Upper lobe of left lung (tissue), 6 donors: ENCODE measurements at regions not wholly inside any gene's neighbourhood (a gene's known extent, or its start where the extent isn't known, plus 50 kb on each side); places are given as distances from the start of the nearest gene placed in this dataset.

ENCODE experiments used
- ATAC-seq, 2 donors: fragments of 200-7000 bp; cut with Tn5 transposase; one replicate each; pipeline ENCODE4 v1.9.1; 2022; ENCODE audit warnings: mild to moderate bottlenecking in 2 of 2, moderate library complexity in 2 of 2; ENCODE audit not compliant: low FRiP score in 2 of 2
- DNase-seq, 2 donors: peaks; one replicate each; pipeline ENCODE4 v3.0.0-alpha.2; 2019 to 2020
- H3K27ac ChIP-seq, 4 donors: fragments of 200-600 bp; sonication (generic); one replicate each; pipeline ENCODE4 v1.5.1; 2016 to 2019
- H3K27me3 ChIP-seq, 4 donors: fragments of 200-600 bp; sonication (generic); one replicate each; pipeline ENCODE4 v1.5.1; 2017 to 2019
- H3K36me3 ChIP-seq, 4 donors: fragments of 200-600 bp; sonication (generic); one replicate each; pipeline ENCODE4 v1.5.1; 2016 to 2019
- H3K4me1 ChIP-seq, 4 donors: fragments of 200-600 bp; sonication (generic); one replicate each; pipeline ENCODE4 v1.5.1; 2018 to 2019
- H3K4me3 ChIP-seq, 4 donors: fragments of 200-600 bp; sonication (generic); one replicate each; pipeline ENCODE4 v1.5.1; 2017 to 2019; ENCODE audit warnings: mild to moderate bottlenecking in 2 of 4, moderate library complexity in 1 of 4
- H3K9me3 ChIP-seq, 4 donors: fragments of 200-600 bp; sonication (generic); one replicate each; pipeline ENCODE4 v1.5.1; 2018 to 2019
- EP300 ChIP-seq, 4 donors: sonication (generic); formaldehyde crosslinking; IDR thresholded peaks; one replicate each; pipeline ENCODE4 v1.5.1; 2017; ENCODE audit warnings: antibody characterized with exemption in 4 of 4, control low read depth in 2 of 4
- POLR2A ChIP-seq, 4 donors: fragments of 450-650 bp; IDR thresholded peaks; one replicate each; pipeline ENCODE4 v1.5.1; 2016 to 2017; ENCODE audit warnings: antibody characterized with exemption in 4 of 4, mild to moderate bottlenecking in 2 of 4
- POLR2AphosphoS5 ChIP-seq, 2 donors: sonication (generic); formaldehyde crosslinking; IDR thresholded peaks; one replicate each; pipeline ENCODE4 v1.5.1; 2017; ENCODE audit warnings: antibody characterized with exemption in 2 of 2
- WGBS, 2 donors: methylation state at CpG; one replicate each; pipeline ENCODE4 v1.1.5; 2017 to 2018; 5-methylcytosine and 5-hydroxymethylcytosine counted together
- TF ChIP-seq, protein P1 (sequence below), 6 experiments: fragments of 450-650 bp in 4 of 6; fragments of 200-600 bp in 2 of 6; sonication (generic) in 2 of 6; IDR thresholded peaks; one replicate each; pipeline ENCODE4 v1.5.1; 2016 to 2019; ENCODE audit warnings: antibody characterized with exemption in 6 of 6
- donor health status: DM: no; HTN: no; CAD: no; lungs with moderate emphysema.
- donor health status: DM: no; HTN: yes; CAD: no; lungs with severe emphysema.

DNA sequence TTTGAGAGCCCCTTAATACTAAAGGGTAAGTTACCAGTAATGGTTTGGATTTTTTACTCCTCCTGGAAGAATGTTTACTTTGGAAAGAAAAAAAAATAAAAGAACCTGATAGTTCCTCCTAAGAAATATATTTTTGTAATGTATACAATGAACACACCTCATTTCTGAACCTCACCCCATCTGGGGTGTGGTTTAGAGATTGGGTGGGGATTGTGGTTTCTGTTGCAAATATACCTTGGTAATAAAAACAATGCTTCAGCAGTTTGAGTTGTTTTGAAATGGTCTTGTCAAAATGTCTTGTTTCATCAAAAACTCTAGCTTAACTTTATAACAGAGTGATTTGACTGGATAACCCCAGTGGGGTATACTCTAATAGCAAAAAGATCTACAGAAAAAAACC, 448.9 kb upstream of the MEIS1 start:
- no peaks in the 10 kb centered on the region for H3K27me3 ChIP-seq
- no peaks in the 10 kb centered on the region for H3K36me3 ChIP-seq
- no peak for DNase-seq
- TF ChIP-seq, protein P1, sequence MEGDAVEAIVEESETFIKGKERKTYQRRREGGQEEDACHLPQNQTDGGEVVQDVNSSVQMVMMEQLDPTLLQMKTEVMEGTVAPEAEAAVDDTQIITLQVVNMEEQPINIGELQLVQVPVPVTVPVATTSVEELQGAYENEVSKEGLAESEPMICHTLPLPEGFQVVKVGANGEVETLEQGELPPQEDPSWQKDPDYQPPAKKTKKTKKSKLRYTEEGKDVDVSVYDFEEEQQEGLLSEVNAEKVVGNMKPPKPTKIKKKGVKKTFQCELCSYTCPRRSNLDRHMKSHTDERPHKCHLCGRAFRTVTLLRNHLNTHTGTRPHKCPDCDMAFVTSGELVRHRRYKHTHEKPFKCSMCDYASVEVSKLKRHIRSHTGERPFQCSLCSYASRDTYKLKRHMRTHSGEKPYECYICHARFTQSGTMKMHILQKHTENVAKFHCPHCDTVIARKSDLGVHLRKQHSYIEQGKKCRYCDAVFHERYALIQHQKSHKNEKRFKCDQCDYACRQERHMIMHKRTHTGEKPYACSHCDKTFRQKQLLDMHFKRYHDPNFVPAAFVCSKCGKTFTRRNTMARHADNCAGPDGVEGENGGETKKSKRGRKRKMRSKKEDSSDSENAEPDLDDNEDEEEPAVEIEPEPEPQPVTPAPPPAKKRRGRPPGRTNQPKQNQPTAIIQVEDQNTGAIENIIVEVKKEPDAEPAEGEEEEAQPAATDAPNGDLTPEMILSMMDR (IDR thresholded peaks at IDR 0.05) = no peak
- TF ChIP-seq POLR2AphosphoS5 (IDR thresholded peaks at IDR 0.05) (no peak), POLR2A (IDR thresholded peaks at IDR 0.05) (no peak), EP300 (IDR thresholded peaks at IDR 0.05) (no peak)
- no peaks in the 10 kb centered on the region for H3K9me3 ChIP-seq
- H3K4me3 ChIP-seq = no peak overlapping the region
- H3K27ac ChIP-seq = no peak overlapping the region
- ATAC-seq = no peak
- H3K4me1 ChIP-seq = no peaks in the 10 kb centered on the region

DNA sequence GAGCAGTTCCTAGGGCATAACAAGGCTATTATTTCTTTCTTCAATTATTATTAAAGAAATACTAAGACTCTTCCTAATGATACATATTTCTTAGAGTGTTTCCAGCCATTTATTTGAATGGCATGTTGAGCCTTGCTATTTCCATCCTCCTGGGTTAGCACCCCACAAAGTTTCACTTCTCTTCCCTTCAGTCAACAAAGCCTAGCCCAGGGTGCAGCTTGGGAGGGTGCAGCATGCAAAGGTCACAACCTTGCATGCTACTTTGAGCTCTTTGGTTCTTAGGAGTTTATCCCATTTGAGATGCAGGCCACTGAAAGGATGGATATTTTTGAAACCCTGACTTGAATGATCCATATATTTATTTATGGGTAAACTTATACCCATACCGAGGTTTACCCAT, 454.4 kb upstream of the MEIS1 start:
- Histone ChIP-seq H3K36me3 (no peaks in the 10 kb centered on the region), H3K27ac (no peak overlapping the region), H3K27me3 (no peaks in the 10 kb centered on the region), H3K4me3 (no peak overlapping the region), H3K4me1 (no peaks in the 10 kb centered on the region), H3K9me3 (peaks cover 0 to 6% (median 1%) of the 10 kb centered on the region in 4 donors)
- ATAC-seq (no peak), DNase-seq (no peak)
- TF ChIP-seq POLR2A (IDR thresholded peaks at IDR 0.05) (no peak), POLR2AphosphoS5 (IDR thresholded peaks at IDR 0.05) (no peak), EP300 (IDR thresholded peaks at IDR 0.05) (no peak)
- TF ChIP-seq, protein P1 (IDR thresholded peaks at IDR 0.05) = no peak
- WGBS, 2 donors = 94 to 96% methylated on average over 1 of the region's 1 CpG

DNA sequence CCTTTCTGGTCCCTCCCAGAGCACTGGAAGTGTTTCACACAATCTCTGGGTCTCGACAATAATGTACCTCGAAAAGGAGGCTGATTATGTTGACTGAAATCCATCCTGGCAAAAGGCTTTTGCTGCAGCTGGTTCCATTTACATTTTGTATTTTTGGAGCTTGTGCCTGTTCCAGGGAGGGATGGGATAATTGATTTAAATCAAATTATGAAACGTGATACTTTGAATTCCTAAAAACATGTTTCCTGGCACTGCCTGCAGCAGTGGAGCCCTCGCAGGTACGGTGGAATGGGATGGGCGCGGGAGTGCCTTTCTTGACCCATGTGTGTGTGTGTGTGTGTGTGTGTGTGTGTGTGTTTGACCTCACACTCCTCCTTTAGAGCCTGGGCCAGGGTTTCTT, 455.5 kb upstream of the MEIS1 start:
- no peaks in the 10 kb centered on the region for H3K36me3 ChIP-seq
- H3K27ac ChIP-seq = no peak overlapping the region
- WGBS, 2 donors = 82 to 88% methylated on average over 7 of the region's 7 CpGs
- DNase-seq = no peak
- H3K4me1 ChIP-seq = no peaks in the 10 kb centered on the region
- H3K27me3 ChIP-seq = no peaks in the 10 kb centered on the region
- H3K9me3 ChIP-seq = peaks cover 0 to 6% (median 1%) of the 10 kb centered on the region in 4 donors
- no peak overlapping the region for H3K4me3 ChIP-seq
- no peak for ATAC-seq
- TF ChIP-seq POLR2AphosphoS5 (IDR thresholded peaks at IDR 0.05) (no peak), EP300 (IDR thresholded peaks at IDR 0.05) (no peak), POLR2A (IDR thresholded peaks at IDR 0.05) (no peak)
- TF ChIP-seq, protein P1 (IDR thresholded peaks at IDR 0.05) = no peak

DNA sequence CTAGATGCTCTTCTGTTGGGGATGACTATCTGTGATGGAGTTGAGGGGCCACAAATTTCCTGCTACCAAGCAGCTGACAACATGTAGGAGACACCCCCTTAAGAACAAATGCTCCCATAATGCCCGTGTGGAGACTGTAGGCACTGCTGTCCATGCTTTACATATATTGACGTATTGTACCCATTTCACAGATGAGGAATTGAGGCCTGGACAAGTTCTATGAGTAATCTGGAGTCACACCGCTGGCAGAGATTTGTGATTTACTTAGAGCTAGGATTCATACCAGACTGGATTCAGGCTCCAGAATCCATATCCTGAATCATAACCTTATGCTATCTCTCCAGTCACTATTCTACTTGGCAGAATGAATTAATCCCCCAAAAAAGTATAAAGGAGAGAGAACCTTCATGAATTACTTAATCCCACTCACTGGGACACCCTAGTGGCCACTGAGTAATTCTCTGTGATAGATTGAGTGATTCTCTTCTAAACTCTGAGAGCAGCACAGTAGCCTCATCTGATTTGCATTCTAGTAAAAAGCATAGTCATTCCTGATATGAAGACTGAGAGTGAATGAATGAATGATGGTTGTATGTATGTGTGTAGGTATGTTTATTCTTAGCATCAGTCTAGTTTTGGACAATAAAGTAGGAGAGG, 460.7 kb upstream of the MEIS1 start:
- H3K4me3 ChIP-seq = no peak overlapping the region
- ATAC-seq = no peak
- 94% methylated on average over 2 to 3 of the region's 3 CpGs for WGBS, 2 donors

More for the DNA sequence above, 460.7 kb upstream of the MEIS1 start:
- H3K27me3 ChIP-seq = no peaks in the 10 kb centered on the region
- DNase-seq = no peak
- H3K9me3 ChIP-seq = peaks cover 0 to 6% (median 1%) of the 10 kb centered on the region in 4 donors
- no peaks in the 10 kb centered on the region for H3K36me3 ChIP-seq
- TF ChIP-seq POLR2A (IDR thresholded peaks at IDR 0.05) (no peak), EP300 (IDR thresholded peaks at IDR 0.05) (no peak), POLR2AphosphoS5 (IDR thresholded peaks at IDR 0.05) (no peak)
- TF ChIP-seq, protein P1 (IDR thresholded peaks at IDR 0.05) = peak in 1 of 6 experiments; percentile 6
- no peak overlapping the region for H3K27ac ChIP-seq
- H3K4me1 ChIP-seq = no peaks in the 10 kb centered on the region
